COLO829 (cell line): ENCODE measurements at regions not wholly inside any gene's neighbourhood (a gene's known extent, or its start where the extent isn't known, plus 50 kb on each side); places are given as distances from the start of the nearest gene placed in this dataset.

ENCODE experiments used
- DNase-seq: peaks from one replicate; pipeline ENCODE4 v3.0.0; 2012; ENCODE audit warnings: low spot score

GRCh38 chr22:46066691-46067090 is 83.6 kb upstream of the PPARA start:
- no peak for DNase-seq

GRCh38 chr22:46067159-46068111 is 82.9 kb upstream of the PPARA start:
- DNase-seq = no peak

GRCh38 chr22:46068181-46068592 is 82.1 kb upstream of the PPARA start:
- no peak for DNase-seq

- no peak for DNase-seq
Observed at GRCh38 chr22:46068593-46069491, 81.5 kb upstream of the PPARA start.

- peak; percentile 85 for DNase-seq
Observed at GRCh38 chr22:46069521-46070214, 80.7 kb upstream of the PPARA start.

GRCh38 chr22:46070215-46070802 is 80.0 kb upstream of the PPARA start:
- DNase-seq = no peak

GRCh38 chr22:46070803-46071450 is 79.4 kb upstream of the PPARA start:
- DNase-seq = no peak

GRCh38 chr22:46071451-46072109 is 78.7 kb upstream of the PPARA start:
- peak; percentile 80 for DNase-seq

- DNase-seq = no peak
Observed at GRCh38 chr22:46072110-46072881, 78.0 kb upstream of the PPARA start.

- no peak for DNase-seq
Observed at GRCh38 chr22:46072981-46073682, 77.2 kb upstream of the PPARA start.

- no peak for DNase-seq
Observed at GRCh38 chr22:46073683-46074504, 76.4 kb upstream of the PPARA start.

- no peak for DNase-seq
Observed at GRCh38 chr22:46074771-46075551, 75.4 kb upstream of the PPARA start.

GRCh38 chr22:46075764-46076531 is 74.4 kb upstream of the PPARA start:
- no peak for DNase-seq

GRCh38 chr22:46076651-46077339 is 73.5 kb upstream of the PPARA start:
- DNase-seq = no peak

GRCh38 chr22:46077669-46078099 is 72.6 kb upstream of the PPARA start:
- DNase-seq = no peak
